Testis (tissue), 2 donors: ENCODE measurements at regions not wholly inside any gene's neighbourhood (a gene's known extent, or its start where the extent isn't known, plus 50 kb on each side); places are given as distances from the start of the nearest gene placed in this dataset.

Source experiments
- CTCF ChIP-seq, 3 experiments: fragments of 450-650 bp in 2 of 3; fragments of 200-600 bp in 1 of 3; sonication (generic) in 1 of 3; IDR thresholded peaks; one replicate each; pipeline ENCODE4 v1.5.1; 2016 to 2019; ENCODE audit warnings: antibody characterized with exemption in 3 of 3, mild to moderate bottlenecking in 2 of 3, moderate library complexity in 1 of 3
- POLR2A ChIP-seq: fragments of 450-650 bp; IDR thresholded peaks from one replicate; pipeline ENCODE4 v1.6.1; 2017; ENCODE audit warnings: antibody characterized with exemption, mild to moderate bottlenecking, moderate library complexity

- no peak for TF ChIP-seq CTCF (IDR thresholded peaks at IDR 0.05)
- no peak for TF ChIP-seq POLR2A
These were observed 223.6 kb downstream of the ARL4A start for GRCh38 chr7:12911053-12911452.
